ENCODE measurements at regions not wholly inside any gene's neighbourhood (a gene's known extent, or its start where the extent isn't known, plus 50 kb on each side); places are given as distances from the start of the nearest gene placed in this dataset.

DNA sequence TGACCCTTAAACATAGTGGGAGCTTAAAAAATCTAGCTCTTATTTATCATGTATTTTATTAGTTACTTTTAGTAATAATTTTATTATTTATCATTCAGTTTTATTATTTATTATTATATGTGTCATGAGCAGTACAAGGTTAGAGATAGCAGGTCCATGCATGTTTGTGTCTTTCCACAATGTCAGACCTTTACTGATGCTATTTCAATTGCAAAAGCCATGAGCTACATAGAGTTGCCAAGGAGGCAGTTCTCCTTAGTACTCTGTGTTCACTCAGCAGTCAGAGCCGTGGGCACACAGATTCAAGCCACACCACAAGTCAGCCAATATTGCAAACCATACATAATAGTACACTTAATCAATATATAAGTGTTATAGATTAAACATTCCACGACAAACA is 157.9 kb upstream of the NTRK2 start:
- Histone ChIP-seq H3K4me3 (no peak overlapping the region), H3K27ac (replicated peaks in 1 of 4) (no peak overlapping the region), H3K36me3 (no peaks in the 10 kb centered on the region), H3K9me3 (peaks cover 0 to 28% (median 19%) of the 10 kb centered on the region in 4 donors), H3K4me1 (no peaks in the 10 kb centered on the region), H3K27me3 (no peaks in the 10 kb centered on the region)
- DNase-seq (ENCODE audit: extremely low spot score): no peak
- TF ChIP-seq POLR2AphosphoS5 (IDR thresholded peaks at IDR 0.05): no peak
- TF ChIP-seq EP300 (IDR thresholded peaks at IDR 0.05): no peak
- TF ChIP-seq, protein P1, sequence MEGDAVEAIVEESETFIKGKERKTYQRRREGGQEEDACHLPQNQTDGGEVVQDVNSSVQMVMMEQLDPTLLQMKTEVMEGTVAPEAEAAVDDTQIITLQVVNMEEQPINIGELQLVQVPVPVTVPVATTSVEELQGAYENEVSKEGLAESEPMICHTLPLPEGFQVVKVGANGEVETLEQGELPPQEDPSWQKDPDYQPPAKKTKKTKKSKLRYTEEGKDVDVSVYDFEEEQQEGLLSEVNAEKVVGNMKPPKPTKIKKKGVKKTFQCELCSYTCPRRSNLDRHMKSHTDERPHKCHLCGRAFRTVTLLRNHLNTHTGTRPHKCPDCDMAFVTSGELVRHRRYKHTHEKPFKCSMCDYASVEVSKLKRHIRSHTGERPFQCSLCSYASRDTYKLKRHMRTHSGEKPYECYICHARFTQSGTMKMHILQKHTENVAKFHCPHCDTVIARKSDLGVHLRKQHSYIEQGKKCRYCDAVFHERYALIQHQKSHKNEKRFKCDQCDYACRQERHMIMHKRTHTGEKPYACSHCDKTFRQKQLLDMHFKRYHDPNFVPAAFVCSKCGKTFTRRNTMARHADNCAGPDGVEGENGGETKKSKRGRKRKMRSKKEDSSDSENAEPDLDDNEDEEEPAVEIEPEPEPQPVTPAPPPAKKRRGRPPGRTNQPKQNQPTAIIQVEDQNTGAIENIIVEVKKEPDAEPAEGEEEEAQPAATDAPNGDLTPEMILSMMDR (IDR thresholded peaks at IDR 0.05): no peak
- TF ChIP-seq POLR2A (IDR thresholded peaks at IDR 0.05; ENCODE audit: low read depth): no peak
- intact Hi-C loops (cut with DNase I): no loop called here
- 66% methylated on average over 2 of the region's 2 CpGs for WGBS

DNA sequence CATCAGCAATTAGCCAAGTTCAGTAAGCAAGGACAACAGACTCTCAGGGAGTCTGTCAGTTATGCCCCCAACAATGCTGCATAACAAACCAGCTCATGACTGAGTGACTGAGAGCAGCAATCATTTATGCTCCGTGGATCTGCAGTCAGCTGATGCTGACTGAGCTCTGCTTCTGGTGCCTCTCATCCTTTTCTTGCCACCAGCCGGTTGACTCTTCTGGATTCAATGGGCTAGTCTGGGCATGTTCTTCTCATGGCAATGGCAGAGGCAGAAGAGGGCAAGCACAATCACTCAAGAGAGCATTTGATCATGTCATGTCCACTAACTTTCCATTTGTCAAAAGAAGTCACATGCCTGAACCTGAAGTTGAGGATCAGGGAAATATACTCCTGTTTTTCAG is 157.0 kb upstream of the NTRK2 start:
- intact Hi-C loops (cut with DNase I): no loop called here
- TF ChIP-seq, protein P1 (IDR thresholded peaks at IDR 0.05): no peak
- TF ChIP-seq POLR2A (IDR thresholded peaks at IDR 0.05; ENCODE audit: low read depth) (no peak), POLR2AphosphoS5 (IDR thresholded peaks at IDR 0.05) (no peak), EP300 (IDR thresholded peaks at IDR 0.05) (no peak)
- 86% methylated on average over 2 of the region's 2 CpGs for WGBS
- H3K9me3 ChIP-seq: peaks cover 0 to 23% (median 14%) of the 10 kb centered on the region in 4 donors
- no peaks in the 10 kb centered on the region for H3K36me3 ChIP-seq
- DNase-seq (ENCODE audit: extremely low spot score): peak; percentile 57
- no peaks in the 10 kb centered on the region for H3K27me3 ChIP-seq
- no peaks in the 10 kb centered on the region for H3K4me1 ChIP-seq
- H3K4me3 ChIP-seq: no peak overlapping the region
- no peak overlapping the region for H3K27ac ChIP-seq (replicated peaks in 1 of 4)

DNA sequence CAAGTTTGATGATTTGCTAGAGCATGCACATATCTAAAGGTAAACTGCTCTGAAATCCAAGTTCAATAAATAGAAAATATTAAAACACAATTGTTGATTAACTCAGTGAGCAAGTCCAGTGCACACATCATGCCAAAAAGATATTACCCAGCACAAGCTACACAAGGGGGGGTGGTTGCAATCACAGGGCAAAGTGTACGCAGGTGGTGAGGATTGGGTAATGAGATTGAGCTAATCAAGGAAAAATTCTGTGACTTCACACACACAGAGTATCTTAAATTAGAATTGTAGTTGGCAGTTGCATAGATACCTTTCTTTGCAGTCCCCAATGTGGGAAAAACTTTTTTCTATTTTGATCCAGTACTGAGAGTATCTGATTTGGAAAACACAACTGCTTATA is 156.1 kb upstream of the NTRK2 start:
- intact Hi-C loops (cut with DNase I): no loop called here
- H3K4me3 ChIP-seq: no peak overlapping the region
- no peak overlapping the region for H3K27ac ChIP-seq (replicated peaks in 1 of 4)
- no peaks in the 10 kb centered on the region for H3K27me3 ChIP-seq
- WGBS: 90% methylated on average over 1 of the region's 1 CpG
- TF ChIP-seq POLR2A (IDR thresholded peaks at IDR 0.05; ENCODE audit: low read depth) (no peak), EP300 (IDR thresholded peaks at IDR 0.05) (no peak), POLR2AphosphoS5 (IDR thresholded peaks at IDR 0.05) (no peak)
- TF ChIP-seq, protein P1 (IDR thresholded peaks at IDR 0.05): no peak
- H3K9me3 ChIP-seq: peaks cover 0 to 19% (median 4%) of the 10 kb centered on the region in 4 donors
- H3K36me3 ChIP-seq: no peaks in the 10 kb centered on the region
- DNase-seq (ENCODE audit: extremely low spot score): no peak
- no peaks in the 10 kb centered on the region for H3K4me1 ChIP-seq

DNA sequence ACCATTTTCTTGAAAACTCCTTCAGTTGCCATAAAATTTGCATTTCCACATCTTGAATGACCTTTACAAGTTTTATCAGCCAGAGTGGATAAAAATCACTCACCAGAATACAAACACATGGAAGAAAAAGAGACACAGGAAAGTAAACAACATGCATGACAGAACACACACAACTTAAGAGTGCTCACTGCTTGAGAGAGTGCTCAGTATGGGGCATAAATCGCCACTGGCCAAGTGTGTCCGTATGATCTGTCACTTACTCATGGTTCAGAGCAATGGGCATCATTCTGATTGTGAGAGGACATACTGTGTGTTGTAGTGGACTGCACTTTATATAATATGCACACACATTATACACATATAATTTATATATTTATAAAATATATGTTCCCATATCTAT is 155.6 kb upstream of the NTRK2 start:
- Histone ChIP-seq H3K9me3 (peaks cover 0 to 19% (median 2%) of the 10 kb centered on the region in 4 donors), H3K4me1 (no peaks in the 10 kb centered on the region), H3K4me3 (no peak overlapping the region), H3K36me3 (no peaks in the 10 kb centered on the region), H3K27me3 (no peaks in the 10 kb centered on the region), H3K27ac (replicated peaks in 1 of 4) (no peak overlapping the region)
- intact Hi-C loops (cut with DNase I): no loop called here
- WGBS: 82% methylated on average over 2 of the region's 2 CpGs
- no peak for DNase-seq (ENCODE audit: extremely low spot score)
- no peak for TF ChIP-seq POLR2A (IDR thresholded peaks at IDR 0.05; ENCODE audit: low read depth)
- TF ChIP-seq POLR2AphosphoS5 (IDR thresholded peaks at IDR 0.05): no peak
- TF ChIP-seq, protein P1 (IDR thresholded peaks at IDR 0.05): no peak
- TF ChIP-seq EP300 (IDR thresholded peaks at IDR 0.05): no peak

DNA sequence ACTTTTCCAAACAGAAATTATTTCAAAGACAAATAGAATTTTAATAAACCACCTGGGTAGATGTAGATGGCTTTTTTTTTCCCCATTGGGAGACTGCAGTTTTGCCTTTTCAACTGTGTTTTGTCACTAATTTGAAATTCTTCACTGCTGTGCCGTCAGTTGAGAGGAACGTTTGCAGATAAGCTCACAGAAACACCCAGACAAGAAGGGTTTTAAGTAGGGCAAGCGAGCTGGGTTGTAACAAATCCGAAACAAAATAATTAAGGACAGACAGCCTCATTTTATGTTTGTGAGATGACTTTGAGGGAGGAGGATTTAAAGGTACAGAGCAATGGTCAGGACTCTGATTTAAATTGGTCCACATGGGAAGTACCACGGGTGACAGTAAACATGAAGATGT is 155.1 kb upstream of the NTRK2 start:
- no peak for TF ChIP-seq EP300 (IDR thresholded peaks at IDR 0.05)
- no peak for TF ChIP-seq POLR2A (IDR thresholded peaks at IDR 0.05; ENCODE audit: low read depth)
- TF ChIP-seq POLR2AphosphoS5 (IDR thresholded peaks at IDR 0.05): no peak
- TF ChIP-seq, protein P1 (IDR thresholded peaks at IDR 0.05): no peak
- no peak overlapping the region for H3K4me3 ChIP-seq
- WGBS: 65% methylated on average over 5 of the region's 5 CpGs

More for the DNA sequence above, 155.1 kb upstream of the NTRK2 start:
- no peaks in the 10 kb centered on the region for H3K4me1 ChIP-seq
- intact Hi-C loops (cut with DNase I): no loop called here
- H3K27ac ChIP-seq (replicated peaks in 1 of 4): no peak overlapping the region
- H3K9me3 ChIP-seq: peaks cover 0 to 17% (median under 1%) of the 10 kb centered on the region in 4 donors
- no peak for DNase-seq (ENCODE audit: extremely low spot score)
- H3K36me3 ChIP-seq: no peaks in the 10 kb centered on the region
- no peaks in the 10 kb centered on the region for H3K27me3 ChIP-seq

Data from esophagus muscularis mucosa (tissue), 4 donors.